GM19468 (cell line): ENCODE measurements at regions not wholly inside any gene's neighbourhood (a gene's known extent, or its start where the extent isn't known, plus 50 kb on each side); places are given as distances from the start of the nearest gene placed in this dataset.
"Not testable (repeated sequence)": the region's sequence is repeated elsewhere in the genome, so short reads cannot be mapped to it uniquely, and the experiment has no call there.

Experiments used
- ATAC-seq: cut with Tn5 transposase; IDR thresholded peaks from one replicate; pipeline ENCODE4 v1.9.1; 2021; ENCODE audit warnings: mild to moderate bottlenecking, moderate library complexity, moderate number of reproducible peaks; ENCODE audit not compliant: unreplicated experiment; ENCODE audit errors: extremely low read depth

- ATAC-seq: no peak
These were observed 125.6 kb downstream of the CCDC71L start for GRCh38 chr7:106535234-106535932.

GRCh38 chr7:106534271-106534846, 126.6 kb downstream of the CCDC71L start:
- no peak for ATAC-seq

- not testable (repeated sequence) for ATAC-seq
These were observed 130.8 kb downstream of the CCDC71L start for GRCh38 chr7:106530183-106530582.

GRCh38 chr7:106526617-106527016, 134.3 kb downstream of the CCDC71L start:
- not testable (repeated sequence) for ATAC-seq

- ATAC-seq: no peak
These were observed 136.3 kb downstream of the CCDC71L start for GRCh38 chr7:106524690-106525059.

GRCh38 chr7:106523482-106523881, 137.5 kb downstream of the CCDC71L start:
- no peak for ATAC-seq

- no peak for ATAC-seq
These were observed 138.3 kb downstream of the CCDC71L start for GRCh38 chr7:106522696-106523095.

GRCh38 chr7:106521541-106521940, 139.4 kb downstream of the CCDC71L start:
- ATAC-seq: no peak

GRCh38 chr7:106520962-106521514, 139.9 kb downstream of the CCDC71L start:
- no peak for ATAC-seq

- ATAC-seq: no peak
These were observed 142.0 kb downstream of the CCDC71L start for GRCh38 chr7:106518967-106519366.

GRCh38 chr7:106518239-106518638, 142.7 kb downstream of the CCDC71L start:
- no peak for ATAC-seq

GRCh38 chr7:106517508-106517907, 143.4 kb downstream of the CCDC71L start:
- no peak for ATAC-seq

- no peak for ATAC-seq
These were observed 145.6 kb downstream of the CCDC71L start for GRCh38 chr7:106515321-106515720.

- ATAC-seq: no peak
These were observed 146.1 kb downstream of the CCDC71L start for GRCh38 chr7:106514881-106515280.

GRCh38 chr7:106512217-106512616, 148.7 kb downstream of the CCDC71L start:
- ATAC-seq: no peak

GRCh38 chr7:106504645-106505044, 156.3 kb downstream of the CCDC71L start:
- no peak for ATAC-seq

GRCh38 chr7:106504207-106504606, 156.8 kb downstream of the CCDC71L start:
- no peak for ATAC-seq

GRCh38 chr7:106503626-106504025, 157.3 kb downstream of the CCDC71L start:
- ATAC-seq: no peak

- no peak for ATAC-seq
These were observed 159.1 kb downstream of the CCDC71L start for GRCh38 chr7:106501605-106502580.

GRCh38 chr7:106499897-106500296, 161.1 kb downstream of the CCDC71L start:
- ATAC-seq: no peak

- not testable (repeated sequence) for ATAC-seq
These were observed 163.0 kb downstream of the CCDC71L start for GRCh38 chr7:106498005-106498404.
